Caco-2 (cell line): ENCODE measurements at regions not wholly inside any gene's neighbourhood (a gene's known extent, or its start where the extent isn't known, plus 50 kb on each side); places are given as distances from the start of the nearest gene placed in this dataset.

ENCODE experiments used
- BruUV-seq: library from RNA; stranded (reverse); fragments of 400-500 nt; replicated peaks from 2 replicates; lab custom pipeline; 2021; lab: Mats Ljungman, UMichigan
- CTCF ChIA-PET: fragments of 300-600 bp; sonication (Branson Sonifier 250); formaldehyde crosslinking; loops from one replicate; lab custom pipeline; 2022; ENCODE audit warnings: antibody characterized with exemption; lab: Charles Lee
- POLR2A ChIA-PET: fragments of 300-600 bp; sonication (Branson Sonifier 250); formaldehyde crosslinking; loops from one replicate; lab custom pipeline; 2022; ENCODE audit warnings: antibody characterized with exemption; lab: Charles Lee
- DNase-seq, 2 experiments: peaks; one replicate each; pipeline versions ENCODE4 v3.0.0 to v3.0.0-alpha.2; 2020 to 2022
- H3K27me3 ChIP-seq: replicated peaks from 2 replicates; pipeline ENCODE4 v1.6.0; 2011; ENCODE audit warnings: low read length; ENCODE audit not compliant: control insufficient read depth, insufficient read depth
- H3K36me3 ChIP-seq: 2 replicates; pipeline ENCODE4 v1.5.1; 2011; ENCODE audit warnings: low read length; ENCODE audit not compliant: control insufficient read depth, insufficient read depth
- H3K4me1 ChIP-seq: fragments of 250-450 bp; sonication (Bioruptor Pico); 2 replicates; pipeline ENCODE4 v1.5.1; 2020; ENCODE audit warnings: mild to moderate bottlenecking
- H3K4me3 ChIP-seq: 2 replicates; pipeline ENCODE4 v1.5.1; 2011; ENCODE audit warnings: low read depth, mild to moderate bottlenecking, control low read depth, low read length
- H3K9me3 ChIP-seq: fragments of 250-450 bp; sonication (Bioruptor Pico); 2 replicates; pipeline ENCODE4 v1.5.1; 2020; ENCODE audit warnings: mild to moderate bottlenecking, moderate library complexity
- H3K27ac Mint-ChIP-seq: one replicate; pipeline ENCODE4 v1.8.0; 2022; ENCODE audit warnings: mixed read lengths; ENCODE audit not compliant: unreplicated experiment
- H3K27me3 Mint-ChIP-seq: one replicate; pipeline ENCODE4 v1.8.0; 2022; ENCODE audit warnings: mixed read lengths; ENCODE audit not compliant: insufficient read depth, unreplicated experiment
- H3K36me3 Mint-ChIP-seq: one replicate; pipeline ENCODE4 v1.8.0; 2022; ENCODE audit warnings: mild to moderate bottlenecking, mixed read lengths; ENCODE audit not compliant: insufficient read depth, unreplicated experiment
- H3K4me1 Mint-ChIP-seq: one replicate; pipeline ENCODE4 v1.8.0; 2022; ENCODE audit warnings: low read depth, mixed read lengths; ENCODE audit not compliant: unreplicated experiment
- H3K4me3 Mint-ChIP-seq: one replicate; pipeline ENCODE4 v1.8.0; 2022; ENCODE audit warnings: mild to moderate bottlenecking, moderate library complexity, mixed read lengths; ENCODE audit not compliant: unreplicated experiment
- H3K9me3 Mint-ChIP-seq: one replicate; pipeline ENCODE4 v1.8.0; 2022; ENCODE audit warnings: mixed read lengths; ENCODE audit not compliant: unreplicated experiment
- intact Hi-C: fragments of 100-400 bp; cut with micrococcal nuclease; formaldehyde crosslinking; loops from one replicate; pipeline ENCODE4 v1.10.0; 2022; ENCODE audit not compliant: unreplicated experiment
- TF ChIP-seq, protein P1 (sequence below), 2 experiments: fragments of 200-600 bp in 1 of 2; IDR thresholded peaks; 1 replicate in 1 of 2; 2 replicates in 1 of 2; pipeline versions ENCODE4 v1.5.1 to v1.8.0; 2011 to 2022; ENCODE audit warnings: antibody characterized with exemption in 1 of 2, control low read depth in 1 of 2, inconsistent platforms in 1 of 2, low read depth in 1 of 2, low read length in 1 of 2, mild to moderate bottlenecking in 1 of 2, moderate library complexity in 1 of 2; ENCODE audit not compliant: insufficient read depth in 1 of 2, severe bottlenecking in 1 of 2, unreplicated experiment in 1 of 2

DNA sequence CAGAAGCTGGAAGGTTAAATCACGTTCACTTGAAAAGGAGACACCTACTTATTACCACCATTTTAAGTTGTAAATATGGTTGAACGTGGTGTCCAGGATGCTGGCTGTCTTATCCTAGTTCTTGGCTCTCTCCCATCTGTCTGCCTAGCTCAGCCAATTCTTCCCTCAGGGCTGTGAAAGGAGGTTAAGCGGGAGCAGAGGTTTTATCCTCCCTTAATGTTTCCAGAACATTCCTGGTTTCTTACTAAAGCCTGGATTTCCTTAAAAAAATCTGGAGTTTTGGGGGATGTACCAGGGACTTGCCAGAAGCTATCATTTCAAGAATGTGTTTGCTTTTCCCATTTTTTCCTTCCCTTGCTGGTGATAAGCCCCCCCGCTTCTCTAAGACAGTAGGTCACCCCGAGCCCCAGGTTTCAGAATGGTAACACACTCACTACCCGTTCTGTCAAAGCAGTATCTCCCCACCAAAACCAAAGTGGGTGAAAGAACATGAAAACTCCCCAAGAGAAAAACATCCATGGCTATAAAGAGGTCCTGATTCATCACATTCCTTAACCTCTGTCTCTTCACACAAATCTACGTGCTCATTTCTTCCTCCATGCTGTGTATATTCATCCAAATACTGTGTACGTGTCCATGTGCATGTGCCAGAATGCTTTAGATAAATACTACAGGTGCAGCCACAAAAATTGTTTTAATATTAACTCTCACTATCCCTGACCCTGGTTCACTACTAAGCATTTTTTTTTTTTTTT is 114.7 kb downstream of the MAP3K21 start:
- ChIA-PET POLR2A (no interaction called here), CTCF (no interaction called here)
- Mint-ChIP-seq H3K27me3 (peaks cover 6% of the 10 kb centered on the region), H3K36me3 (no peaks in the 10 kb centered on the region), H3K9me3 (peaks cover 10% of the 10 kb centered on the region), H3K4me3 (no peak overlapping the region), H3K4me1 (no peaks in the 10 kb centered on the region), H3K27ac (no peak overlapping the region)
- TF ChIP-seq, protein P1, sequence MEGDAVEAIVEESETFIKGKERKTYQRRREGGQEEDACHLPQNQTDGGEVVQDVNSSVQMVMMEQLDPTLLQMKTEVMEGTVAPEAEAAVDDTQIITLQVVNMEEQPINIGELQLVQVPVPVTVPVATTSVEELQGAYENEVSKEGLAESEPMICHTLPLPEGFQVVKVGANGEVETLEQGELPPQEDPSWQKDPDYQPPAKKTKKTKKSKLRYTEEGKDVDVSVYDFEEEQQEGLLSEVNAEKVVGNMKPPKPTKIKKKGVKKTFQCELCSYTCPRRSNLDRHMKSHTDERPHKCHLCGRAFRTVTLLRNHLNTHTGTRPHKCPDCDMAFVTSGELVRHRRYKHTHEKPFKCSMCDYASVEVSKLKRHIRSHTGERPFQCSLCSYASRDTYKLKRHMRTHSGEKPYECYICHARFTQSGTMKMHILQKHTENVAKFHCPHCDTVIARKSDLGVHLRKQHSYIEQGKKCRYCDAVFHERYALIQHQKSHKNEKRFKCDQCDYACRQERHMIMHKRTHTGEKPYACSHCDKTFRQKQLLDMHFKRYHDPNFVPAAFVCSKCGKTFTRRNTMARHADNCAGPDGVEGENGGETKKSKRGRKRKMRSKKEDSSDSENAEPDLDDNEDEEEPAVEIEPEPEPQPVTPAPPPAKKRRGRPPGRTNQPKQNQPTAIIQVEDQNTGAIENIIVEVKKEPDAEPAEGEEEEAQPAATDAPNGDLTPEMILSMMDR (IDR thresholded peaks at IDR 0.05; ENCODE audit: insufficient read depth in 1 of 2, low read depth in 1 of 2, low read length in 1 of 2, severe bottlenecking in 1 of 2, unreplicated experiment in 1 of 2) = no peak
- no peak for DNase-seq
- intact Hi-C loops = no loop called here
- Histone ChIP-seq H3K27me3 (no peaks in the 10 kb centered on the region), H3K4me3 (no peak overlapping the region), H3K4me1 (no peaks in the 10 kb centered on the region), H3K36me3 (no peaks in the 10 kb centered on the region), H3K9me3 (no peaks in the 10 kb centered on the region)
- no TSS peak for BruUV-seq

DNA sequence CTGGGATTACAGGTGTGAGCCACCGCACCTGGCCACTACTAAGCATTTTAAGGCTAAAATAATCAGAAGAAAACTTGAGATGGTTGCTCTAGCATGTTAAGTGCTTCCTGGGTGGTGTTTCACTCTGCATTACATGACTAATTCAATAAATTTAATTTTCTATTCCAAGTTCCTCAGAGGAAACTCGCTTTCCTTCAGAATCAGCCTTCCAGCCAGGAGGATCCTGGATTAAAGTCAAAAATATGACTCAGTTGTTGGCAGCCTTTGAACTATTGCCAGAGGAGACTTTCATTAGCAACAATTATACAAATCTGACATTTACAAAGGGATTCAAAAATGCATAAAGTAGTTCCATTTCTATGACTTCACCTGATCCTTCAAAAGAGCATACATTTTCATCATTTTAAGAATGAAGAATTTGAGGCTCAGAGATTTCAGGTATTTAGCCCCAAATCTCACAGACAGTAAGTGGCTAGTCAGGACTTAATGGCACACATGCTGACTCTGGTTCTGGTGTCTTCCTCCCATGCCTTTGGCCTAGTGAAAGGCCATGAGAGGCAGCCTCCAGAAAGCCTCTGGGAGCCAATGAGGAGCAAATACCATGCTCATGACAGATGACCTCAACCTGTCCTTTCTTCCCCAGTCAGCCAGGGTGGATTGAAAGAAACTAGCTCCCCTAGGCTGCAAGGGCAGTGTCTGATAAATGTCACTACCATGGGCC is 115.7 kb downstream of the MAP3K21 start:
- TF ChIP-seq, protein P1 (IDR thresholded peaks at IDR 0.05; ENCODE audit: insufficient read depth in 1 of 2, low read depth in 1 of 2, low read length in 1 of 2, severe bottlenecking in 1 of 2, unreplicated experiment in 1 of 2) = no peak
- BruUV-seq = no TSS peak
- no peak for DNase-seq
- Mint-ChIP-seq H3K4me3 (no peak overlapping the region), H3K27me3 (peaks cover 6% of the 10 kb centered on the region), H3K4me1 (no peaks in the 10 kb centered on the region), H3K9me3 (peaks cover 10% of the 10 kb centered on the region), H3K36me3 (no peaks in the 10 kb centered on the region), H3K27ac (no peak overlapping the region)
- H3K4me3 ChIP-seq = no peak overlapping the region
- H3K4me1 ChIP-seq = no peaks in the 10 kb centered on the region
- intact Hi-C loops = no loop called here
- ChIA-PET CTCF (no interaction called here), POLR2A (no interaction called here)
- H3K9me3 ChIP-seq = no peaks in the 10 kb centered on the region
- no peaks in the 10 kb centered on the region for H3K36me3 ChIP-seq
- H3K27me3 ChIP-seq = no peaks in the 10 kb centered on the region

DNA sequence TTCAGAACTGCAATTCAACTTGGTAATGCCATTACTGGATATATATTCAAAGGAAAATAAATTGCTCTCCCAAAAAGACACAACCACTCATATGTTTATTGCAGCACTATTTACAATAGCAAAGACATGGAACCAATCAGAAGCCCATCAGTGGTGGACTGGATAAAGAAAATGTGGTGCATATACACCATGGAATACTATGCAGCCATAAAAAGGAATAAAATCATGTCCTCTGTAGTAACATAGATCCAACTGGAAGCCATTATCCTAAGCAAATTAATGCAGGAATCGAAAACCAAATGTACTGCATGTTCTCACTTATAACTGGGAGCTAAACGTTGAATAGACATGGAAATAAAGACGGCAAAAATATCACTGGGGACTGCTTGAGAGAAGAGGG is 117.0 kb downstream of the MAP3K21 start:
- TF ChIP-seq, protein P1 (IDR thresholded peaks at IDR 0.05; ENCODE audit: insufficient read depth in 1 of 2, low read depth in 1 of 2, low read length in 1 of 2, severe bottlenecking in 1 of 2, unreplicated experiment in 1 of 2) = no peak
- no peak overlapping the region for H3K27ac Mint-ChIP-seq
- H3K9me3 ChIP-seq = no peaks in the 10 kb centered on the region
- H3K4me3 Mint-ChIP-seq = no peak overlapping the region
- intact Hi-C loops = no loop called here
- peaks cover 3% of the 10 kb centered on the region for H3K27me3 Mint-ChIP-seq
- no peaks in the 10 kb centered on the region for H3K4me1 ChIP-seq
- H3K36me3 Mint-ChIP-seq = no peaks in the 10 kb centered on the region
- H3K4me3 ChIP-seq = no peak overlapping the region
- ChIA-PET CTCF (no interaction called here), POLR2A (no interaction called here)
- no TSS peak for BruUV-seq
- H3K9me3 Mint-ChIP-seq = peaks cover 10% of the 10 kb centered on the region
- no peaks in the 10 kb centered on the region for H3K4me1 Mint-ChIP-seq
- no peak for DNase-seq
- no peaks in the 10 kb centered on the region for H3K27me3 ChIP-seq
- H3K36me3 ChIP-seq = no peaks in the 10 kb centered on the region
